NCI-H2171 treated with DMSO at 0.1 percent for 48 hours (cell line): ENCODE measurements at regions not wholly inside any gene's neighbourhood (a gene's known extent, or its start where the extent isn't known, plus 50 kb on each side); places are given as distances from the start of the nearest gene placed in this dataset.
"Not testable (repeated sequence)": the region's sequence is repeated elsewhere in the genome, so short reads cannot be mapped to it uniquely, and the experiment has no call there.

Source experiments
- DNase-seq: peaks from one replicate; lab custom pipeline; 2025; lab: John Stamatoyannopoulos, UW

DNA sequence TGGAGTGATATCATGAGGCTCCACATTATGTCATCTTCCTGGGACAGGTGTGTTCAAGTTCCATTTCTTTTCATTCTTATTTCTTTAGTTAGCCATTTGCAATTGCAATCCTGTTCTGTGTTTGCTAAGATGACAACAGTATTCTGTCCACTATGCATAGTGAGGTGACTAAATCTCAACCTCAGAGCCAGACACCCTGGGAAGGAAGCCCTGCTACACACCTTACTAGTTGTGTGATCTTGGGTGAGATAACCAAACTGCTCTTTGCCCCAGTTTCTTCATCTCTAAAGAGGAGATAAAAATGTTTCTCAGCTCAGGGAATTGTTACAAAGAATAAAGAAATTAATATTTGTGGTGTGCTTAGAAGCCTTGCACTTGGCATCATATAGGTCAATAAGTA is 215.1 kb upstream of the RPS23 start:
- no peak for DNase-seq

GRCh38 chr5:82491397-82491796 is 213.2 kb upstream of the RPS23 start:
- DNase-seq: no peak

DNA sequence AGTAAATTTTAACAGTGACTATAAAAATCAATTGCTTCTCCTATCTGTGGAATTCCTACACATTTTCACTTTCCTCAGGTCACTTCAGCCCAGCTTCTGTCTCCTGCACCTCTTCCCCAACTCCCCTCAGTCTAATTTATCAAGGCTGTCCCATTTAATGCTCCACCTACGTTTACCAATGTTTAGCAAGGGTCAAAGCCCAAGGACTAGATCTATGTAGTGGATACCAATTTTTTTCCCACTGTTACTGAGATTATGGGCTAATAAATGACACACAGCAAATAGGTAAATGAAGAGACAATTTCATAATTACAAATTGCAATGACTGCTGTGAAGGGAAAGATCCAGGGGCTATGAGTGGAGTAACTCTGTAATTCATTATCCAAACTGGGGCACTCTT is 211.5 kb upstream of the RPS23 start:
- no peak for DNase-seq

- no peak for DNase-seq
Observed at GRCh38 chr5:82487131-82487530, 209.0 kb upstream of the RPS23 start.

- DNase-seq: no peak
Observed at GRCh38 chr5:82480331-82480730, 202.2 kb upstream of the RPS23 start.

GRCh38 chr5:82476155-82476554 is 198.0 kb upstream of the RPS23 start:
- no peak for DNase-seq

DNA sequence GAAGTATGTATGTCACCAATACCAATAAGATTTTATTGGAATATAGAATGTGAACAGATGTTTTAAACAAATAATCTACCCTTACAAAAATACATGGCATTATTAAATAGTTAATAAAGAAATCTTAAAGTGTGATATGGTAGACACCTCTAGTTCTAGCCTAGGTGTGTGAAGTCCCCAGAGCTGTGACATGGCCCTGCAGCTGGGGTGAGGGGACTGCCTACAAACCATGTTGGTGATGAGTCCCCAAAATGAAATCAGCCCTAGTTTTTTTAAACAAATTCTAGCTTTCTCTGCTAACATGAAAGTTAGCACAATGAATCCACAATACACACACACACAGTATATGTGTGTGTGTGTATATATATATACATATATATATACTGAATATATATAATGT is 195.1 kb upstream of the RPS23 start:
- DNase-seq: no peak

DNA sequence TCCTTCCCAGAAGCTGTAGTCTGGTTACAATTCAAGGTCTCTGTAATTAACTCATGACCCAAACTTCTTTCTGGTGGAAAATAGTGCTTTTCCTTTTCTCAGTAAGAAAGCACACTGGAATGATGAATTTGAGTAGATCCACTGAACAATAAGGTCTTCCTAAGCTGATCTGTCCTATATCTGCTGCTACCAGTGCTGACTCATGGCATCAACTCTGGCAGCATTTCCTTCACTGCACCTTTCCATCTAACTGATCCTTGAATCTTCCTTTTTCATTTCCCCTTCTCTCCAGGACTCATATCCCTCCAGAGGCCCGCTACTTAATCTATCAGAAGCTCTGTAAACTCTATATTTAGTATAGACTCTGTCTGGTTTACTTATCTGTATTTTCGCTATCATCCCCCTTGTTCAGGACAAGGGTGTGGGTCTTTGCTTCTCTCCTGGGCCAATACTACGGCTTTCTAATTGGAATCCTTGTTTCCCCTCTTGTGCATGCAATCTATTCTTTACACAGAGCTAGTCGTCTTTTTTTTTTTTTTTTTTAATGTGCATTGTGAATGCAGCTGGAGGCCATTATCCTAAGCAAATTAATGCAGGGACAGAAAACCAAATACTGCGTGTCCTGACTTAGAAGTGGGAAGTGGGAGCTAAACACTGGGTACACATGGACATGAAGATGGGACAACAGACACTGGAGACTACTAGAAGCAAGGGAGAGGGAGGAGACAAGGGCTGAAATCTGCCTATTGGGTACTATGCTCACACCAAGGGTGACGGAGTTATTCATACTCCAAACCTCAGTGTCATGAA is 192.2 kb upstream of the RPS23 start:
- no peak for DNase-seq

DNA sequence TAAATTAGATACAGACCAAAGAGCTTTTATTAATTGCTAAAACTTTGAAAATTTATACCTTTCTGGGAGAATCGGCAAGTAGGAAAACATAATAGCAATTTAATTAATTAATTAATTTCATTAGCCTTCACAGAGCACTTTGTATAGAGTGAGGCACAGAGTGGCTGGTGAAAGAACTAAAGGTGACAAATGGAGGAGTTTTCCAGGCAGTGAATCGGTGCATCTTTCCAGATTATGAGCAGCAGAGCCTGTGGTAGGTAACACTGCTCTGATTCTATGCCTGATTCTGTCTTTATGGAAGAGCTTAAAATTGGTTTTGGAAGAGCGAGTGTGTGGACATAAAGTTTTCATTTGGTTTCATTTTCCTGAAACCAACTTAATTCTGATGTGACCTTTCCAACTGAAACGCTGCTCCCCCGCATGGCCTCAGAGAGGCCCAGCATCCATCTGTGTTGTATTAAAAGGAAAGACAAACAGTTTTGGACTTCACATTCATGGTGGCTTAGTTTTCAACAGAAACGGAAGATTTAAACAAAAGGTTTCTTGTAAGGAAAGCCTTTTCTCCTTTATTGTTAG is 188.9 kb upstream of the RPS23 start:
- DNase-seq: no peak

GRCh38 chr5:82465235-82465634 is 187.1 kb upstream of the RPS23 start:
- DNase-seq: no peak

- DNase-seq: no peak
Observed at GRCh38 chr5:82459626-82460025, 181.5 kb upstream of the RPS23 start.

- DNase-seq: not testable (repeated sequence)
Observed at GRCh38 chr5:82455317-82455716, 177.2 kb upstream of the RPS23 start.

- no peak for DNase-seq
Observed at GRCh38 chr5:82448374-82448773, 170.2 kb upstream of the RPS23 start.

DNA sequence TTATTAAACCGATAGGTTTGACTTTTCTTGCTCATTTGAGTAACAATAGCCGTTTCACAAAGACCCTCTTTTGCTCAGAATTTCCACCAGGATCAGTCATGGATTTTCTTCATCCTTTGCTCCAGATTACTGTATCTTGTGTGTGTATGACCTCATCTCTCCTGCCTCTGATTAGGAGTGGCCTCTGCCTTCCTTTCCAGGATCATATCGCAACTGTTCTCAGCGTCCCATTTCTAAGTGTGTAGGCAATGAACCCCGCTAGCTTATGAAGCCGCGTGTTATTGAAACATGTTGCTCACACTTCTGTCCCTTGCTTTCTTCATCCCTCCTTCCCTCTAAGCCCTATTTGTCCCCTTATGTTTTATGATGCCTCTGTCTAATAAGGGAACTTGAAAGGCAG is 169.8 kb upstream of the RPS23 start:
- no peak for DNase-seq

DNA sequence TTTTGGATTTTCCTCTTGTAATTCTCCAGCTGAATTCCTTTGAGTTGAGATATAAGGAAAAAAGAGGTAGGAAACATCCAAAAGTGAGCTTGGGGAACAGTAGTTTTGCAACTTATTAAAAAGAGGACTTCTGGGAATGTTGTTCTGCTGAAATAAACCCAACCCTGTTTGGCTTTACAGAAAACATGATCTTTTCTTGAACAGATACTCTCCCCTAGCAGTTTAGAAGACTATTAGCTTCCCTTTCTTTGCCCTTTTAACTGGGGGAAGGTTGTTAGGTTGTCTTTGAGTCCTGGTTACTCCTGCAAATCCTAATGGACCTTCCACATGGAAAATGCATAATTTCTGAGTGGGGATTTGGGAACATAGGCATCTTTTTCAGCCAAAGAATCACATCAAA is 168.7 kb upstream of the RPS23 start:
- no peak for DNase-seq

DNA sequence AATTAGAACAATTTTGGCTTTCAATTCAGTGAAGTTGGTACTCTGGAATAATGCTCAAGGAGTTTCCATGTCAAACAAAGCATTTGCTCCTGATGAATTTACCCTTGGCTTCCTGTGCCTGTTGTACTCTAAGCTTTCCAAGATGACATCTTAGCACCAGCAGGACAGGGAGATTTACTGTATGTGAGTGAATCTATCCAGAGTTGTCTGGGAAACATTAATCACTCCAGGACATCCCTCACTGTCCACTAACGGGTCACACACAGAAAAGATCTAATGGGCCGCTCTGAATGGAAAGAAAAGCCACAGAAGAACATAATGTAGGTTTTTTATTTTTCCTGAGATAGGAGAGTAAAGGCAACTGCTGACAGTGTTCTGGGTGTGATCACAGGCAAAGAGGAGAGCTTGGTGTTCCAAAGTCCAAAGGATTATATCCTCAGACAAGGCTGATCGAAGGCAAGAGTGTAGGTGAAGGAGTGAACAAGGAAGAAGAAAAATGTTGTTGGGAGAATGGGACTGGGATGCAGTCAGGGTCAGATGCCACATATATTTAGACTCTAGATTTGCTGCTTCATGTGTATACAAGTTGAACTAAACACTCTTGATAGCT is 167.7 kb upstream of the RPS23 start:
- no peak for DNase-seq

DNA sequence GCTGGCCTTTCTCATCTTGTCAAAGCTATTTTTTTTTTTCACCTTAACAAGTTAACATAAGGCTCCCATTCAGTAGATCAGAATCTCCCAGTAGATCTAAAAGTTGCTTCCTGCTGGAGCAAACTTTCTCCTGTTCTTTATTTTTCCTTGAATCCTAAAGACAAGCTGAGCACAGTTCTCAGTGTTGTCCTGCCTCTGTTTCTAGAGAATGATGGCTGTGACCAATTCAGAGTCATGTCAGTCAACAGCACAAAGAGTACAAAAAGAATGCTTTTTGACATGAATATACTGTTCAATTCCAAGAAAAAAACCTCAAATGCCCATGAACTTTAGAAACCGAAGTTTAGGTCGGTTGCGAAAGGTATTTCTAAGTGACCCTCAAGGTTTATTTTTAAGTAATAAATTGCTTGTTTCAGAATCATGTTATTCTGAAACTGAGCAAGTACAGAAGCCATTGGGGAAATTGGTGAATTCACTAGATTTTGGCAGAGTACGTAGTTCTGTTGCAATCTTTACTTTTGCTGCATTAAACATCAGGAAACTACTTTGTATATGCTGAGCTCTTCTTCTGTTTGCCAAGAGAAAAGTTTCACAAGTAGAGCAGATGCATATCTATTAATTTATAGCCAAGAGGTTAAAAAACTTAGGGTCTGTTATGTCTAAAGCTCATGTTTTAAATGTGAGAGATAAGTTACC is 161.7 kb upstream of the RPS23 start:
- no peak for DNase-seq

DNA sequence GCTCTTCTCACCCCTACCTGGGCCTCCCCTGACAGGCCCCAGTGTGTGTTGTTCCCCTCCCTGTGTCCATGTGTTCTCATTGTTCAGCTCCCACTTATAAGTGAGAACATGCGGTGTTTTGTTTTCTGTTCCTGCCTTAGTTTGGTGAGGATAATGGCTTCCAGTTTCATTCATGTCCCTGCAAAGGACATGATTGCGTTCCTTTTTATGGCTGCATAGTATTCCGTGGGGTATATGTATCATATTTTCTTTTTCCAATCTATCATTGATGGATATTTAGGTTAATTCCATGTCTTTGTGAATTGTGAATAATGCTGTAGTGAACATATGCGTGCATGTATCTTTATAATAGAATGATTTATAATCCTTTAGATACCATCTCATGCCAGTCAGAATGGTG is 159.4 kb upstream of the RPS23 start:
- DNase-seq: not testable (repeated sequence)

- DNase-seq: no peak
Observed at GRCh38 chr5:82436291-82436690, 158.1 kb upstream of the RPS23 start.

GRCh38 chr5:82434696-82435660 is 156.8 kb upstream of the RPS23 start:
- DNase-seq: not testable (repeated sequence)

DNA sequence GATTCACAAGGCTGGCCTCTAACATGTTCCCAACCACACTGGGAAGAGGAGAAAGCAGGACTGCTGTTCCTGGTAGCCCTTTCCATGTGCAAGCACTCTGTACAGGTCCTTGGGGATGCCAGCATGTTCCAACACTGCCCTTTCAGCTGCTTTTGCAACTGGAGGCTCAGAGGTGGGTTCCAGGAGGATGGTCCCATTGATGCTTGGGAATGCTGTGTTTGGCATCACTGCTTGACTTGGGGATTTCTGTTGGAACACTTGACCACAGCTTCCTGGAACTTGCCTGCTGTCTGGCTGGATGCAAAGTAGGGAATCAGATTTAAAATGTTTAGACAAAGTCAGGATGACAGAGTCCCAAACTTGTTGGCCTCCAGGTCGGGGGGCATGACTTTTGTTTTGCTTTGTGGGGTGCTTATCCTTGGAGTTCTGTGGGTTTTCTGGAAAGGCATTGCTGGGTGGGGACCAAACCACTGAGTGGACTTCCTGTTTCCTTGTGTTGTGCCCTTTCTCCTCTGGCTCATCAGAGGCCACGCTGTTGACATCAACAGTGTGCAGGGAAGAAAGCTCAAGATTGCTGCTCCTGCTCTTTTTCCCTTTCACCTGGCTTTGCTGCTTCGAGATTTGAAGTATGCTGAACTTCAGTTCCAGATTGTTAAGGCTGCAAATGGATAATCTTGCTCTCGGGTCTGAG is 148.5 kb upstream of the RPS23 start:
- no peak for DNase-seq
